HG02588 (cell line): ENCODE measurements at regions not wholly inside any gene's neighbourhood (a gene's known extent, or its start where the extent isn't known, plus 50 kb on each side); places are given as distances from the start of the nearest gene placed in this dataset.
"Not testable (repeated sequence)": the region's sequence is repeated elsewhere in the genome, so short reads cannot be mapped to it uniquely, and the experiment has no call there.

Experiments
- ATAC-seq: cut with Tn5 transposase; IDR thresholded peaks from one replicate; pipeline ENCODE4 v1.9.1; 2021; ENCODE audit warnings: mild to moderate bottlenecking, moderate library complexity; ENCODE audit not compliant: unreplicated experiment

- no peak for ATAC-seq
Observed at GRCh38 chr11:106276859-106277436, 199.5 kb downstream of the AASDHPPT start.

- ATAC-seq: no peak
Observed at GRCh38 chr11:106277484-106277883, 200.0 kb downstream of the AASDHPPT start.

GRCh38 chr11:106278391-106278790 lies 200.9 kb downstream of the AASDHPPT start:
- ATAC-seq: no peak

GRCh38 chr11:106280036-106280435 lies 202.6 kb downstream of the AASDHPPT start:
- ATAC-seq: no peak

GRCh38 chr11:106281455-106282173 lies 204.2 kb downstream of the AASDHPPT start:
- ATAC-seq: no peak

GRCh38 chr11:106286881-106287504 lies 209.5 kb downstream of the AASDHPPT start:
- ATAC-seq: no peak

- ATAC-seq: no peak
Observed at GRCh38 chr11:106288057-106288456, 210.6 kb downstream of the AASDHPPT start.

GRCh38 chr11:106288822-106289387 lies 211.4 kb downstream of the AASDHPPT start:
- ATAC-seq: no peak

GRCh38 chr11:106292526-106292925 lies 215.1 kb downstream of the AASDHPPT start:
- no peak for ATAC-seq

- no peak for ATAC-seq
Observed at GRCh38 chr11:106295974-106296373, 218.5 kb downstream of the AASDHPPT start.

- no peak for ATAC-seq
Observed at GRCh38 chr11:106302416-106302815, 225.0 kb downstream of the AASDHPPT start.

- no peak for ATAC-seq
Observed at GRCh38 chr11:106304274-106304673, 226.8 kb downstream of the AASDHPPT start.

GRCh38 chr11:106305458-106305857 lies 228.0 kb downstream of the AASDHPPT start:
- no peak for ATAC-seq

GRCh38 chr11:106306942-106307341 lies 229.5 kb downstream of the AASDHPPT start:
- ATAC-seq: no peak

- no peak for ATAC-seq
Observed at GRCh38 chr11:106309070-106309684, 231.7 kb downstream of the AASDHPPT start.

- ATAC-seq: no peak
Observed at GRCh38 chr11:106311531-106312230, 234.2 kb downstream of the AASDHPPT start.

- ATAC-seq: not testable (repeated sequence)
Observed at GRCh38 chr11:106317208-106317773, 239.8 kb downstream of the AASDHPPT start.

GRCh38 chr11:106321601-106322000 lies 244.1 kb downstream of the AASDHPPT start:
- no peak for ATAC-seq

GRCh38 chr11:106322106-106322505 lies 244.6 kb downstream of the AASDHPPT start:
- ATAC-seq: no peak

GRCh38 chr11:106326087-106326486 lies 248.6 kb downstream of the AASDHPPT start:
- ATAC-seq: no peak
